GM23248 (cell line): ENCODE measurements at regions not wholly inside any gene's neighbourhood (a gene's known extent, or its start where the extent isn't known, plus 50 kb on each side); places are given as distances from the start of the nearest gene placed in this dataset.

Experiments used
- EZH2 ChIP-seq: fragments of 200-600 bp; sonication (generic); IDR thresholded peaks from 2 replicates; pipeline ENCODE4 v1.6.1; 2018; ENCODE audit warnings: antibody characterized with exemption, mild to moderate bottlenecking; ENCODE audit not compliant: insufficient read depth, poor library complexity, severe bottlenecking
- EZH2phosphoT487 ChIP-seq: fragments of 200-600 bp; sonication (generic); IDR thresholded peaks from 2 replicates; pipeline ENCODE4 v1.6.1; 2018; ENCODE audit warnings: antibody characterized with exemption, moderate library complexity, mild to moderate bottlenecking, low read depth; ENCODE audit not compliant: insufficient read depth

DNA sequence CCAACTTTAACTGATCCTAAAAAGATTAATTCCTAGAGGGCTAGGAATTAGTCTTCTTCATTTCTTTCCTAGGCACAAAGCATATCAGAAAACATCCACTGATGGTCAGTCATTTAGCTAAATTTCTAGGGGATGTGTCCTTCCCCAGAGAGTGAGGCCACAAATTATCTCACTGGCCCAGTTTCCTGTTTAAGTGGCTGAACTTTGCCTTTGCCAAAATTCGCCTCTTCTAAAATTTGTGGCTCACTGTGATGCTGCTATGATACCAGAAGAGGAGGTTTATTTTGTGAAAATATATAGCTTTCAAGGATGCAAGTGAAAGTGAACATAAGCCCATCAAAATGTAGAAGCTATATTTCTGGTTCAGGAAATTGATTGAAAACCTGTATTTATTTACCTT is 98.1 kb upstream of the FER start:
- TF ChIP-seq EZH2: no peak
- TF ChIP-seq EZH2phosphoT487: no peak
